NCI-H1436 treated with DMSO at 0.1 percent for 48 hours (cell line): ENCODE measurements at regions not wholly inside any gene's neighbourhood (a gene's known extent, or its start where the extent isn't known, plus 50 kb on each side); places are given as distances from the start of the nearest gene placed in this dataset.

Experiments
- DNase-seq: peaks from one replicate; lab custom pipeline; 2025; lab: John Stamatoyannopoulos, UW

GRCh38 chr20:21575981-21576740 is 62.3 kb upstream of the NKX2-2 start:
- no peak for DNase-seq

GRCh38 chr20:21575167-21575566 is 61.3 kb upstream of the NKX2-2 start:
- no peak for DNase-seq

- no peak for DNase-seq
These were observed 60.6 kb upstream of the NKX2-2 start for GRCh38 chr20:21574443-21574842.

GRCh38 chr20:21573259-21573658 is 59.4 kb upstream of the NKX2-2 start:
- no peak for DNase-seq

GRCh38 chr20:21571841-21572690 is 58.2 kb upstream of the NKX2-2 start:
- no peak for DNase-seq

GRCh38 chr20:21570285-21570992 is 56.6 kb upstream of the NKX2-2 start:
- DNase-seq, result no peak

- no peak for DNase-seq
These were observed 55.7 kb upstream of the NKX2-2 start for GRCh38 chr20:21569586-21569985.

- no peak for DNase-seq
These were observed 50.4 kb upstream of the NKX2-2 start for GRCh38 chr20:21564127-21564773.
